Lower lobe of right lung (tissue), 2 donors: ENCODE measurements at regions not wholly inside any gene's neighbourhood (a gene's known extent, or its start where the extent isn't known, plus 50 kb on each side); places are given as distances from the start of the nearest gene placed in this dataset.

Source experiments
- ATAC-seq, 2 donors: fragments of 200-7000 bp; cut with Tn5 transposase; one replicate each; pipeline ENCODE4 v1.9.1; 2020 to 2022; ENCODE audit warnings: mild to moderate bottlenecking in 2 of 2, moderate library complexity in 2 of 2
- DNase-seq: peaks from one replicate; pipeline ENCODE4 v3.0.0-alpha.2; 2020
- H3K27ac ChIP-seq: fragments of 200-600 bp; one replicate; pipeline ENCODE4 v1.8.0; 2022
- H3K27me3 ChIP-seq: fragments of 200-600 bp; one replicate; pipeline ENCODE4 v1.8.0; 2022; ENCODE audit warnings: low read depth
- H3K36me3 ChIP-seq: fragments of 200-600 bp; one replicate; pipeline ENCODE4 v1.8.0; 2022; ENCODE audit warnings: mild to moderate bottlenecking
- H3K4me1 ChIP-seq: fragments of 200-600 bp; one replicate; pipeline ENCODE4 v1.8.0; 2022
- H3K4me3 ChIP-seq: fragments of 200-600 bp; one replicate; pipeline ENCODE4 v1.8.0; 2022; ENCODE audit warnings: mild to moderate bottlenecking
- H3K9me3 ChIP-seq: fragments of 200-600 bp; one replicate; pipeline ENCODE4 v1.8.0; 2022
- intact Hi-C: fragments of 100-400 bp; cut with DNase I; formaldehyde crosslinking; loops from one replicate; pipeline ENCODE4 v1.11.0; 2022
- TF ChIP-seq, protein P1 (sequence below): fragments of 200-600 bp; IDR thresholded peaks from one replicate; pipeline ENCODE4 v1.8.0; 2022; ENCODE audit warnings: antibody characterized with exemption, mild to moderate bottlenecking
- donor health status: DM: no; HTN: yes; CAD: no; lungs with severe emphysema.

DNA sequence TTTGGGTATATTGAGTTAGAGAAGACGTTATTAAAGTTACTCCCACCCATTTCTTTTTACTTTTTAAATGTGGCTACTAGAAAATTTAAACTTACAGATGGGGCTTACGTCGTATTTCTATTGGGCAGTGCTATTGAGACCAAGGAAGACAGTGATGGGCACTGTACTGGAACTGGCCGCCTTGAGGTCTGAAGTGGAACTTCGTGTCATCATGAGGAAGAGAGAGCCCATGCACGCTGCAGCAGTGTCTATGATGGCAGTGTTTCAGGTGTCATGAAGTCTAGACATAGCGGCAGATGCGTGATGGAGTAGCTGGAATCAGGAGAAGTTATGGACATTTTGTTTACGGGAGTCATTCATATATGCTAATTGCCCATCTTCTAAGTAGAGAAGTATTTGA lies 143.7 kb downstream of the LRRC70 start:
- TF ChIP-seq, protein P1, sequence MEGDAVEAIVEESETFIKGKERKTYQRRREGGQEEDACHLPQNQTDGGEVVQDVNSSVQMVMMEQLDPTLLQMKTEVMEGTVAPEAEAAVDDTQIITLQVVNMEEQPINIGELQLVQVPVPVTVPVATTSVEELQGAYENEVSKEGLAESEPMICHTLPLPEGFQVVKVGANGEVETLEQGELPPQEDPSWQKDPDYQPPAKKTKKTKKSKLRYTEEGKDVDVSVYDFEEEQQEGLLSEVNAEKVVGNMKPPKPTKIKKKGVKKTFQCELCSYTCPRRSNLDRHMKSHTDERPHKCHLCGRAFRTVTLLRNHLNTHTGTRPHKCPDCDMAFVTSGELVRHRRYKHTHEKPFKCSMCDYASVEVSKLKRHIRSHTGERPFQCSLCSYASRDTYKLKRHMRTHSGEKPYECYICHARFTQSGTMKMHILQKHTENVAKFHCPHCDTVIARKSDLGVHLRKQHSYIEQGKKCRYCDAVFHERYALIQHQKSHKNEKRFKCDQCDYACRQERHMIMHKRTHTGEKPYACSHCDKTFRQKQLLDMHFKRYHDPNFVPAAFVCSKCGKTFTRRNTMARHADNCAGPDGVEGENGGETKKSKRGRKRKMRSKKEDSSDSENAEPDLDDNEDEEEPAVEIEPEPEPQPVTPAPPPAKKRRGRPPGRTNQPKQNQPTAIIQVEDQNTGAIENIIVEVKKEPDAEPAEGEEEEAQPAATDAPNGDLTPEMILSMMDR = no peak
- Histone ChIP-seq H3K27ac (no peak overlapping the region), H3K9me3 (no peaks in the 10 kb centered on the region), H3K36me3 (no peaks in the 10 kb centered on the region), H3K4me1 (no peaks in the 10 kb centered on the region), H3K4me3 (no peak overlapping the region), H3K27me3 (no peaks in the 10 kb centered on the region)
- DNase-seq (no peak), ATAC-seq (no peak)
- intact Hi-C loops = no loop called here

DNA sequence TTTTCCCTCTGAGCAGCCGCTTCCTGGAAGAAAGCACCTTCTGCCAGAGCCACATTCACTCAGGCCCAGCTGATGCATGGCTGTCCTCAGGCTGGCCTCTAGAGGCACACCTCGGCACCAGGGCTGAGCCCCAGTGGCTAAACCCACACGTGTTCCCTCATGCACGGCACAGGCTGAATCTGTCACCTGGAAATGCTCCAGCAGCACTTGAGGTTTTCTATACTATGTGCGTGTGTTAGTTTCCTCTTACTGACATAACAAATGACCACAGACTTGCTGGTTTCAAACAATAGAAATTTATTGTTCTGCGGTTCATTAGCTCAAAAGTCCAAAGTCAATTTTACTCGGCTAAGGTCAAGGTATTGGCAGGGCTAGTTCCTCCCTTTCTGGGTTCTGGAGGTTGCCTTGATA lies 141.4 kb downstream of the LRRC70 start:
- TF ChIP-seq, protein P1 = no peak
- ATAC-seq (peak; percentile 50 to 67), DNase-seq (peak; percentile 53)
- Histone ChIP-seq H3K4me1 (no peaks in the 10 kb centered on the region), H3K9me3 (no peaks in the 10 kb centered on the region), H3K4me3 (no peak overlapping the region), H3K36me3 (no peaks in the 10 kb centered on the region), H3K27me3 (no peaks in the 10 kb centered on the region), H3K27ac (no peak overlapping the region)
- intact Hi-C loops = no loop called here

DNA sequence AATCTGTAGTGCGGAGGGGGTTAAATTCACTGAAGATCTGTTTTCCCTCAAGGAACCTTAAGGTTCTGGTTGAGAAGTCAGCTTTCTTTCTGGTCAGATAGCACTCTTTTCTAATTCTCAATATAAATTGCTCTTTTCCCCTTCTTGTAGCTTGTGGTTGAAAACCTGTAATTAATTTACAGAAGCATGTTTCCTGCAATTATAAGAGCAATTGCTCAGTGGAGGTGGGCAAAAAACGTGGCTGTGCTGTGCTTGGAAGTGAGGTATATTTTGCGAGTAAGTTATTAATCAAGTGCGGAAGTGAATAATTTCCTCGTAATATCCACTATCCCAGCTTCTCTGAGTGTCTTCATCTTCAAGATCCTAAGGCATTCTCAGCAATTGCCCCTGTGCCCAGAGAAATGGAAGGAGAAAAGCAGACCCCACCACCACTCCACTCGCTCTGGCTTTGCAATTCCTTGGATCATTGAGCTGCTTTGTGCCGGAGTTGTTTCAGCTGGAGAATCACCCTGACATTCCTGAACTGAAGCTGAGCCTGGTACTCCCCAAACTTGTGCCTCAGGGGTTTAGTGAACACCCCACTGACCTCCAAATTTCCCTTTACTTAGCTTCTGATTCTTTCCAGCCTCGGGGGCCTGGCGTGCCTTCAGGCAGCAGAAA lies 140.6 kb downstream of the LRRC70 start:
- intact Hi-C loops = no loop called here
- TF ChIP-seq, protein P1 = no peak
- Histone ChIP-seq H3K27me3 (no peaks in the 10 kb centered on the region), H3K27ac (no peak overlapping the region), H3K36me3 (no peaks in the 10 kb centered on the region), H3K4me1 (no peaks in the 10 kb centered on the region), H3K4me3 (no peak overlapping the region), H3K9me3 (no peaks in the 10 kb centered on the region)
- no peak for ATAC-seq
- no peak for DNase-seq

DNA sequence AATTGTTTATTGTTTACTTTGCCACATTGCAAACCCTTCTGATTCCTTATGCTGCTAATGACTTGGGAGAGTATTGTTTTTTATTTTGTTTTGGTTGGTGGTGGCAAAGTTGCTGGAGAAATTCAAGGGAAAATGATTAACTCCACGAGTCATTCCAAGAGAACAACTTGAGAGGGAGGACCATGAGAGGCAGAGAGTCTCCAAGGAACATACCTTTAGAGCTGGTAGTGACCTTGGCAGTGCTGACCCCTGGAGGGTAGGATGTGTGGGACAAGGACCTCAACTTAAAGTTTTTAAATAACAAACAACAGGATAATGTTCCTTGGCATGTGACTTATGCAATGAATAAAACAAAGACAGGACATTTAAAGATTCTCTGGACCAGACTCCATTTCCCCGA lies 139.7 kb downstream of the LRRC70 start:
- ATAC-seq (no peak), DNase-seq (no peak)
- H3K36me3 ChIP-seq = no peaks in the 10 kb centered on the region
- H3K9me3 ChIP-seq = no peaks in the 10 kb centered on the region
- no peaks in the 10 kb centered on the region for H3K27me3 ChIP-seq
- H3K27ac ChIP-seq = no peak overlapping the region
- no peaks in the 10 kb centered on the region for H3K4me1 ChIP-seq
- TF ChIP-seq, protein P1 = no peak
- H3K4me3 ChIP-seq = no peak overlapping the region
- intact Hi-C loops = no loop called here

DNA sequence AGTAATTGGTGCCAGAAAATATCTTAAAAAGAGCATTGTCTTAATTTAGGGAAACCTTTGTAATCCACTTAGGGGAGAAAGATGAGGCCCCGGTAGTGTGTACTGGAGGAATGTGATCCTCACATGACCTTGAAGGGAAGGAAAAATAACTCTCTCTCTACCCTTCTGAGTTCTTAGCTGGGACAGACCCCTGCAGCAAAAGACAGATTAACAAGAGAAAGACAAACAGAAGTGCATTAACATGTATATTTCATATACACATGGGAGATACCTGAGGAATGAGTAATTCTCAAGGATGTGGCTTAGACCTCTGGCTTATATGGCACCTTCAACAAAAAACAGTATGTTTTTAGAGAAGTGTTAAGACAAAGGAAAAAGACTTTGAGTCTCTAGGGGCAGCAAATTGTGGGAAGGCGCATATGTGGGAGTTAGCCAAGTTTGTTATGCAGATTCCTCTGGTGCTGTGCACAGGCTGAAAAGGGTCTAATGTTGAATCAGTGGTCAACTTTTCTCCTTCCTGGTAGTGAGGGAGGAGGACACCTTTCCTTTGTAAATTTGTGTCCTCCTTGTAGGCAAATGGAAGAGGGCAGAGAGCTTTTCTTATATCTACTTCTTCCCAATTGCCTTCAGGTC lies 138.8 kb downstream of the LRRC70 start:
- Histone ChIP-seq H3K4me1 (no peaks in the 10 kb centered on the region), H3K27ac (no peak overlapping the region), H3K36me3 (no peaks in the 10 kb centered on the region), H3K9me3 (no peaks in the 10 kb centered on the region), H3K27me3 (no peaks in the 10 kb centered on the region), H3K4me3 (no peak overlapping the region)
- DNase-seq (no peak), ATAC-seq (no peak)
- intact Hi-C loops = no loop called here
- TF ChIP-seq, protein P1 = no peak
